Testis (tissue), 2 donors: ENCODE measurements at regions not wholly inside any gene's neighbourhood (a gene's known extent, or its start where the extent isn't known, plus 50 kb on each side); places are given as distances from the start of the nearest gene placed in this dataset.

Source experiments
- POLR2A ChIP-seq: fragments of 450-650 bp; IDR thresholded peaks from one replicate; pipeline ENCODE4 v1.6.1; 2017; ENCODE audit warnings: antibody characterized with exemption, mild to moderate bottlenecking, moderate library complexity
- TF ChIP-seq, protein P1 (sequence below), 3 experiments: fragments of 450-650 bp in 2 of 3; fragments of 200-600 bp in 1 of 3; sonication (generic) in 1 of 3; IDR thresholded peaks; one replicate each; pipeline ENCODE4 v1.5.1; 2016 to 2019; ENCODE audit warnings: antibody characterized with exemption in 3 of 3, mild to moderate bottlenecking in 2 of 3, moderate library complexity in 1 of 3

DNA sequence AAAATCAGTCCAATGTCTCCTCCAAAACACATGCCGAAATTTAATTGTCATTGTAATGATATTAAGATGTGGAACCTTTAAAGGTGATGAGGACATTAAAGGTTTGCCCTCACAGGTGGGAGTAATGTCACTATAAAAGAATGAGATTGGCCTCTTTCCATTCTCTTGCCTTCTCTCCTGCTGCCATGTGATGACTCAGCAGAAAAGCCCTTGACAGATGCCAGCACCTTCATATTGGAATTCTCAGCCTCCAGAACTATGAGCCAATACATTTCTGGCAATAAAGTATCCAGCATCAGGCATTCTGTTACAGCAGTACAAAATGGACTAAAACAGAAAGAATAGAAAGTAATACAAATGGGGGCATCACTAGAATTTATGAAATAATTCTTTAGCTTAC is 609.7 kb downstream of the SLC16A7 start:
- TF ChIP-seq, protein P1, sequence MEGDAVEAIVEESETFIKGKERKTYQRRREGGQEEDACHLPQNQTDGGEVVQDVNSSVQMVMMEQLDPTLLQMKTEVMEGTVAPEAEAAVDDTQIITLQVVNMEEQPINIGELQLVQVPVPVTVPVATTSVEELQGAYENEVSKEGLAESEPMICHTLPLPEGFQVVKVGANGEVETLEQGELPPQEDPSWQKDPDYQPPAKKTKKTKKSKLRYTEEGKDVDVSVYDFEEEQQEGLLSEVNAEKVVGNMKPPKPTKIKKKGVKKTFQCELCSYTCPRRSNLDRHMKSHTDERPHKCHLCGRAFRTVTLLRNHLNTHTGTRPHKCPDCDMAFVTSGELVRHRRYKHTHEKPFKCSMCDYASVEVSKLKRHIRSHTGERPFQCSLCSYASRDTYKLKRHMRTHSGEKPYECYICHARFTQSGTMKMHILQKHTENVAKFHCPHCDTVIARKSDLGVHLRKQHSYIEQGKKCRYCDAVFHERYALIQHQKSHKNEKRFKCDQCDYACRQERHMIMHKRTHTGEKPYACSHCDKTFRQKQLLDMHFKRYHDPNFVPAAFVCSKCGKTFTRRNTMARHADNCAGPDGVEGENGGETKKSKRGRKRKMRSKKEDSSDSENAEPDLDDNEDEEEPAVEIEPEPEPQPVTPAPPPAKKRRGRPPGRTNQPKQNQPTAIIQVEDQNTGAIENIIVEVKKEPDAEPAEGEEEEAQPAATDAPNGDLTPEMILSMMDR (IDR thresholded peaks at IDR 0.05), result no peak
- TF ChIP-seq POLR2A, result no peak
